ENCODE measurements at regions not wholly inside any gene's neighbourhood (a gene's known extent, or its start where the extent isn't known, plus 50 kb on each side); places are given as distances from the start of the nearest gene placed in this dataset.

GRCh38 chr6:170049641-170050561, 241.0 kb downstream of the DLL1 start:
- TF ChIP-seq CTCF (IDR thresholded peaks at IDR 0.05; ENCODE audit: low read depth, low read length, poor library complexity, severe bottlenecking) (no peak), EZH2phosphoT487 (IDR thresholded peaks at IDR 0.05; ENCODE audit: borderline replicate concordance, low read length) (no peak)
